Osteocyte (in vitro differentiated cells): ENCODE measurements at regions not wholly inside any gene's neighbourhood (a gene's known extent, or its start where the extent isn't known, plus 50 kb on each side); places are given as distances from the start of the nearest gene placed in this dataset.
A peak's percentile ranks its signal among the peaks of the same experiment; 100 is the strongest.

ENCODE experiments used
- DNase-seq: peaks from one replicate; pipeline ENCODE4 v3.0.0; 2021; ENCODE audit warnings: mixed read lengths; ENCODE audit not compliant: unreplicated experiment; ENCODE audit errors: extremely low spot score
- H3K27ac Mint-ChIP-seq: one replicate; pipeline ENCODE4 v1.8.0; 2021; ENCODE audit warnings: mild to moderate bottlenecking, mixed read lengths; ENCODE audit not compliant: unreplicated experiment
- H3K27me3 Mint-ChIP-seq: one replicate; pipeline ENCODE4 v1.8.0; 2021; ENCODE audit warnings: mixed read lengths; ENCODE audit not compliant: unreplicated experiment
- H3K36me3 Mint-ChIP-seq: one replicate; pipeline ENCODE4 v1.8.0; 2021; ENCODE audit warnings: mixed read lengths; ENCODE audit not compliant: unreplicated experiment
- H3K4me1 Mint-ChIP-seq: one replicate; pipeline ENCODE4 v1.8.0; 2021; ENCODE audit warnings: mixed read lengths; ENCODE audit not compliant: unreplicated experiment
- H3K4me3 Mint-ChIP-seq: one replicate; pipeline ENCODE4 v1.8.0; 2021; ENCODE audit warnings: mild to moderate bottlenecking, moderate library complexity, mixed read lengths; ENCODE audit not compliant: unreplicated experiment
- H3K9me3 Mint-ChIP-seq: one replicate; pipeline ENCODE4 v1.8.0; 2021; ENCODE audit warnings: mixed read lengths; ENCODE audit not compliant: unreplicated experiment
- CTCF ChIP-seq: fragments of 200-600 bp; sonication (generic); IDR thresholded peaks from 2 replicates; pipeline ENCODE4 v1.5.0; 2021; ENCODE audit warnings: antibody characterized with exemption, mild to moderate bottlenecking, moderate library complexity

GRCh38 chr2:179355881-179356280 lies 91.2 kb upstream of the SESTD1 start:
- TF ChIP-seq CTCF: no peak
- Mint-ChIP-seq H3K27me3 (no peaks in the 10 kb centered on the region), H3K4me3 (no peak overlapping the region), H3K36me3 (no peaks in the 10 kb centered on the region), H3K4me1 (peaks cover 3% of the 10 kb centered on the region), H3K9me3 (peaks cover under 1% of the 10 kb centered on the region), H3K27ac (no peak overlapping the region)
- no peak for DNase-seq

- peaks cover 3% of the 10 kb centered on the region for H3K4me1 Mint-ChIP-seq
- no peaks in the 10 kb centered on the region for H3K9me3 Mint-ChIP-seq
- no peaks in the 10 kb centered on the region for H3K36me3 Mint-ChIP-seq
- no peak overlapping the region for H3K27ac Mint-ChIP-seq
- no peak overlapping the region for H3K4me3 Mint-ChIP-seq
- DNase-seq: no peak
- no peaks in the 10 kb centered on the region for H3K27me3 Mint-ChIP-seq
- peak; percentile 59 for TF ChIP-seq CTCF
These were observed 90.3 kb upstream of the SESTD1 start for GRCh38 chr2:179354739-179355537.

GRCh38 chr2:179354296-179354695 lies 89.7 kb upstream of the SESTD1 start:
- Mint-ChIP-seq H3K27ac (no peak overlapping the region), H3K4me3 (no peak overlapping the region), H3K36me3 (no peaks in the 10 kb centered on the region), H3K27me3 (no peaks in the 10 kb centered on the region), H3K4me1 (peaks cover 3% of the 10 kb centered on the region), H3K9me3 (no peaks in the 10 kb centered on the region)
- no peak for DNase-seq
- TF ChIP-seq CTCF: no peak

- no peaks in the 10 kb centered on the region for H3K36me3 Mint-ChIP-seq
- TF ChIP-seq CTCF: no peak
- DNase-seq: no peak
- no peaks in the 10 kb centered on the region for H3K27me3 Mint-ChIP-seq
- no peak overlapping the region for H3K27ac Mint-ChIP-seq
- H3K4me3 Mint-ChIP-seq: no peak overlapping the region
- H3K9me3 Mint-ChIP-seq: no peaks in the 10 kb centered on the region
- peaks cover 3% of the 10 kb centered on the region for H3K4me1 Mint-ChIP-seq
These were observed 87.5 kb upstream of the SESTD1 start for GRCh38 chr2:179352181-179352580.

GRCh38 chr2:179351057-179351456 lies 86.4 kb upstream of the SESTD1 start:
- no peaks in the 10 kb centered on the region for H3K9me3 Mint-ChIP-seq
- no peak for DNase-seq
- H3K4me3 Mint-ChIP-seq: no peak overlapping the region
- no peak for TF ChIP-seq CTCF
- peaks cover 3% of the 10 kb centered on the region for H3K4me1 Mint-ChIP-seq
- H3K36me3 Mint-ChIP-seq: no peaks in the 10 kb centered on the region
- no peaks in the 10 kb centered on the region for H3K27me3 Mint-ChIP-seq
- no peak overlapping the region for H3K27ac Mint-ChIP-seq
